ENCODE measurements at regions not wholly inside any gene's neighbourhood (a gene's known extent, or its start where the extent isn't known, plus 50 kb on each side); places are given as distances from the start of the nearest gene placed in this dataset.

DNA sequence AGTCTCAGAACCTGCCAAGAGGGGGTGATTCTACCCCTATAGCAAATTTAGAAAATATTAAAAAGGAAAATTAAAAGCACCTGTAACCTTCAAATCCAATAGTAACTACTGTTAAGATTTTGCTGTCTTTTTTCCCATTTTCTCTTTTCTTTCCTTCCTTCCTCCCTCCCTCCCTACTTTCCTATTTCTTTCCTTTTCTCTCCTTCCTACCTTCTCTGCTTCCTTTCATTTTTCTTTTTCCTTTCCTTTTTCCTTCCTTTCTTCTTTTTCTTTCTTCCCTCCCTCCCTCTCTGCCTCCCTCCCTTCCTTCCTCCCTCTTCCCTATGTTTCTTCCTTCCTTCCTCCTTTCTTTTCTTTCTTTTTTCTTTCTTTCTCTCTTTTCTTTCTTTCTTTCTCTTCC is 120.2 kb upstream of the KCTD7 start:
- TF ChIP-seq, protein P1, sequence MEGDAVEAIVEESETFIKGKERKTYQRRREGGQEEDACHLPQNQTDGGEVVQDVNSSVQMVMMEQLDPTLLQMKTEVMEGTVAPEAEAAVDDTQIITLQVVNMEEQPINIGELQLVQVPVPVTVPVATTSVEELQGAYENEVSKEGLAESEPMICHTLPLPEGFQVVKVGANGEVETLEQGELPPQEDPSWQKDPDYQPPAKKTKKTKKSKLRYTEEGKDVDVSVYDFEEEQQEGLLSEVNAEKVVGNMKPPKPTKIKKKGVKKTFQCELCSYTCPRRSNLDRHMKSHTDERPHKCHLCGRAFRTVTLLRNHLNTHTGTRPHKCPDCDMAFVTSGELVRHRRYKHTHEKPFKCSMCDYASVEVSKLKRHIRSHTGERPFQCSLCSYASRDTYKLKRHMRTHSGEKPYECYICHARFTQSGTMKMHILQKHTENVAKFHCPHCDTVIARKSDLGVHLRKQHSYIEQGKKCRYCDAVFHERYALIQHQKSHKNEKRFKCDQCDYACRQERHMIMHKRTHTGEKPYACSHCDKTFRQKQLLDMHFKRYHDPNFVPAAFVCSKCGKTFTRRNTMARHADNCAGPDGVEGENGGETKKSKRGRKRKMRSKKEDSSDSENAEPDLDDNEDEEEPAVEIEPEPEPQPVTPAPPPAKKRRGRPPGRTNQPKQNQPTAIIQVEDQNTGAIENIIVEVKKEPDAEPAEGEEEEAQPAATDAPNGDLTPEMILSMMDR (IDR thresholded peaks at IDR 0.05), result no peak
- TF ChIP-seq POLR2A (IDR thresholded peaks at IDR 0.05), result no peak
- no peak for TF ChIP-seq POLR2AphosphoS5 (IDR thresholded peaks at IDR 0.05)
- TF ChIP-seq EP300 (IDR thresholded peaks at IDR 0.05), result no peak

Measured in upper lobe of left lung (tissue), 4 donors.